SK-N-SH (cell line): ENCODE measurements at regions not wholly inside any gene's neighbourhood (a gene's known extent, or its start where the extent isn't known, plus 50 kb on each side); places are given as distances from the start of the nearest gene placed in this dataset.

Source experiments
- CTCF ChIA-PET: fragments of 300-600, 350-600 bp; formaldehyde crosslinking; extraction: SDS; loops from one replicate; lab custom pipeline; 2021; lab: Yijun Ruan, JAX
- POLR2A ChIA-PET: fragments of 350-600 bp; sonication (Branson Sonifier 250); formaldehyde crosslinking; extraction: SDS; loops from one replicate; lab custom pipeline; 2020; ENCODE audit warnings: antibody characterized with exemption, inconsistent platforms; lab: Yijun Ruan, JAX
- DNase-seq: peaks from one replicate; pipeline ENCODE4 v3.0.0; 2012
- H2AFZ ChIP-seq: fragments of 200-600 bp; sonication (generic); 2 replicates; pipeline ENCODE4 v1.8.1; 2016; ENCODE audit warnings: antibody characterized with exemption, mild to moderate bottlenecking, low read depth
- H3F3A ChIP-seq: fragments of 200-600 bp; sonication (generic); replicated peaks from 2 replicates; pipeline ENCODE3; 2016; ENCODE audit warnings: antibody characterized with exemption, mild to moderate bottlenecking; ENCODE audit not compliant: insufficient read depth
- H3K27ac ChIP-seq, 2 experiments: fragments of 200-500 bp in 1 of 2; fragments of 200-600 bp in 1 of 2; sonication (Bioruptor generic) in 1 of 2; sonication (generic), shearing (Covaris generic) in 1 of 2; 2 replicates each; pipeline versions ENCODE4 v1.5.1 to v1.6.1; 2014 to 2016; ENCODE audit warnings: low read depth in 2 of 2, inconsistent platforms in 1 of 2, low read length in 1 of 2, mild to moderate bottlenecking in 1 of 2, mixed read lengths in 1 of 2
- H3K27me3 ChIP-seq: fragments of 200-600 bp; sonication (generic), shearing (Covaris generic); 2 replicates; pipeline ENCODE4 v1.6.1; 2016; ENCODE audit warnings: mixed run types; ENCODE audit not compliant: insufficient read depth
- H3K36me3 ChIP-seq, 2 experiments: fragments of 200-500 bp in 1 of 2; fragments of 200-600 bp in 1 of 2; sonication (Bioruptor generic) in 1 of 2; sonication (generic) in 1 of 2; replicated peaks in 1 of 2; 2 replicates each; pipeline versions ENCODE3 to v1.5.1; 2014 to 2016; ENCODE audit warnings: low read length in 1 of 2, mild to moderate bottlenecking in 1 of 2; ENCODE audit not compliant: insufficient read depth in 2 of 2, control insufficient read depth in 1 of 2
- H3K4me1 ChIP-seq, 2 experiments: fragments of 200-500 bp in 1 of 2; fragments of 200-600 bp in 1 of 2; sonication (Bioruptor generic) in 1 of 2; sonication (generic), shearing (Covaris generic) in 1 of 2; 2 replicates each; pipeline versions ENCODE4 v1.5.1 to v1.6.1; 2014 to 2016; ENCODE audit warnings: low read depth in 1 of 2, low read length in 1 of 2, mixed run types in 1 of 2; ENCODE audit not compliant: insufficient read depth in 2 of 2, control insufficient read depth in 1 of 2
- H3K4me2 ChIP-seq: fragments of 200-600 bp; sonication (generic), shearing (Covaris generic); 2 replicates; pipeline ENCODE4 v1.6.1; 2017; ENCODE audit warnings: mixed run types
- H3K4me3 ChIP-seq, 2 experiments: fragments of 200-500 bp in 1 of 2; fragments of 200-600 bp in 1 of 2; sonication (Bioruptor generic) in 1 of 2; sonication (generic), shearing (Covaris generic) in 1 of 2; 2 replicates each; pipeline versions ENCODE4 v1.5.1 to v1.8.1; 2014 to 2016; ENCODE audit warnings: low read depth in 2 of 2, inconsistent platforms in 1 of 2, low read length in 1 of 2, mild to moderate bottlenecking in 1 of 2, mixed read lengths in 1 of 2, moderate library complexity in 1 of 2
- H3K79me2 ChIP-seq: fragments of 200-600 bp; sonication (generic); 2 replicates; pipeline ENCODE4 v1.8.1; 2017; ENCODE audit warnings: mild to moderate bottlenecking; ENCODE audit not compliant: insufficient read depth
- H3K9ac ChIP-seq: fragments of 200-600 bp; sonication (generic); 2 replicates; pipeline ENCODE4 v1.6.1; 2017; ENCODE audit warnings: mixed run types
- H3K9me2 ChIP-seq: fragments of 200-600 bp; sonication (generic); 2 replicates; pipeline ENCODE4 v1.6.1; 2017; ENCODE audit warnings: mixed run types
- H3K9me3 ChIP-seq: fragments of 200-600 bp; sonication (generic); 2 replicates; pipeline ENCODE4 v1.6.1; 2017; ENCODE audit warnings: mixed run types, mild to moderate bottlenecking, moderate library complexity
- H4K20me1 ChIP-seq: fragments of 200-600 bp; sonication (generic); 2 replicates; pipeline ENCODE4 v1.6.1; 2017; ENCODE audit warnings: mild to moderate bottlenecking, mixed run types; ENCODE audit not compliant: insufficient read depth
- CHD2 ChIP-seq: fragments of 150-350 bp; IDR thresholded peaks from 2 replicates; pipeline ENCODE4 v1.6.1; 2018; ENCODE audit warnings: low read length; ENCODE audit not compliant: partially characterized antibody
- ELF1 ChIP-seq: IDR thresholded peaks from 2 replicates; pipeline ENCODE4 v1.4.0; 2012
- FOSL2 ChIP-seq: IDR thresholded peaks from 2 replicates; pipeline ENCODE4 v1.4.0; 2012; ENCODE audit warnings: low read depth, mild to moderate bottlenecking, moderate library complexity, borderline replicate concordance
- FOXM1 ChIP-seq: IDR thresholded peaks from 2 replicates; pipeline ENCODE4 v1.4.0; 2012; ENCODE audit warnings: low read depth, mild to moderate bottlenecking
- GABPA ChIP-seq: IDR thresholded peaks from 2 replicates; pipeline ENCODE4 v1.4.0; 2012; ENCODE audit warnings: low read depth, mild to moderate bottlenecking
- GATA2 ChIP-seq: sonication (generic); formaldehyde crosslinking; IDR thresholded peaks from 2 replicates; pipeline ENCODE4 v1.5.0; 2020; ENCODE audit warnings: mild to moderate bottlenecking, missing genetic modification reagents
- IRF3 ChIP-seq: fragments of 150-350 bp; IDR thresholded peaks from 2 replicates; pipeline ENCODE4 v1.6.1; 2016; ENCODE audit warnings: mild to moderate bottlenecking, low read depth, low read length
- NFIC ChIP-seq: IDR thresholded peaks from 2 replicates; pipeline ENCODE4 v1.4.0; 2012; ENCODE audit warnings: borderline replicate concordance
- PBX3 ChIP-seq: IDR thresholded peaks from 2 replicates; pipeline ENCODE4; 2012
- POLR2AphosphoS5 ChIP-seq: IDR thresholded peaks from 2 replicates; pipeline ENCODE4 v1.6.1; 2012; ENCODE audit warnings: low read depth, low read length
- RAD21 ChIP-seq: IDR thresholded peaks from 2 replicates; pipeline ENCODE4 v1.6.1; 2012; ENCODE audit warnings: mild to moderate bottlenecking, low read length
- RXRA ChIP-seq: IDR thresholded peaks from 2 replicates; pipeline ENCODE4 v1.4.0; 2012; ENCODE audit warnings: low read depth, mild to moderate bottlenecking, borderline replicate concordance
- SMC3 ChIP-seq: IDR thresholded peaks from 2 replicates; pipeline ENCODE4 v1.6.1; 2012; ENCODE audit warnings: low read depth, low read length, improper control_type of control experiment
- TAF1 ChIP-seq: IDR thresholded peaks from 2 replicates; pipeline ENCODE4 v1.6.1; 2012; ENCODE audit warnings: low read depth, mild to moderate bottlenecking, low read length, moderate library complexity, borderline replicate concordance
- USF1 ChIP-seq: IDR thresholded peaks from 2 replicates; pipeline ENCODE4 v1.4.0; 2012; ENCODE audit warnings: low read depth, borderline replicate concordance
- YY1 ChIP-seq: IDR thresholded peaks from 2 replicates; pipeline ENCODE4 v1.4.0; 2012; ENCODE audit warnings: low read depth, mild to moderate bottlenecking
- WGBS: methylation state at CpG from one replicate; pipeline ENCODE4 v1.1.6; 2017; ENCODE audit warnings: low lambda C conversion rate; 5-methylcytosine and 5-hydroxymethylcytosine counted together

- Histone ChIP-seq H3K9ac (no peak overlapping the region), H3K79me2 (no peaks in the 10 kb centered on the region), H3F3A (no peaks in the 10 kb centered on the region)
- CTCF ChIA-PET = interaction anchor here (0.6 to 3.0 kb wide), 18 partner anchors 8 to 217 kb away, joined by 3 to 24 read pairs (median 6); no protein-coding TSS in a partner anchor
- DNase-seq = no peak
- TF ChIP-seq FOSL2 (no peak), GABPA (no peak), CHD2 (no peak), RXRA (no peak), ELF1 (no peak), NFIC (no peak), PBX3 (no peak), TAF1 (no peak), RAD21 (no peak), IRF3 (no peak), YY1 (no peak), USF1 (no peak), SMC3 (no peak), POLR2AphosphoS5 (no peak), GATA2 (no peak), FOXM1 (no peak)
- TF ChIP-seq, all 33 proteins: peak for 0
- H3K27me3 ChIP-seq = peaks cover 17% of the 10 kb centered on the region; the same call in 1 of the 2 replicates
- H3K4me3 ChIP-seq = no peak overlapping the region
- no peaks in the 10 kb centered on the region for H4K20me1 ChIP-seq
- WGBS = 48% methylated on average over 15 of the region's 15 CpGs
- H3K9me2 ChIP-seq = no peaks in the 10 kb centered on the region
- no peaks in the 10 kb centered on the region for H3K9me3 ChIP-seq
- H2AFZ ChIP-seq = no peak overlapping the region
- no peak overlapping the region for H3K4me2 ChIP-seq
- peaks cover 0 to 11% of the 10 kb centered on the region in 2 experiments; a peak in 1 of 4 replicates for H3K4me1 ChIP-seq
- no peak overlapping the region for H3K27ac ChIP-seq
- POLR2A ChIA-PET = no interaction called here
- no peaks in the 10 kb centered on the region for H3K36me3 ChIP-seq
Observed at GRCh38 chr2:47654790-47655562, 84.2 kb upstream of the KCNK12 start.
